GM12891 (cell line): ENCODE measurements at regions not wholly inside any gene's neighbourhood (a gene's known extent, or its start where the extent isn't known, plus 50 kb on each side); places are given as distances from the start of the nearest gene placed in this dataset.

Experiments used
- POLR2A ChIP-seq: IDR thresholded peaks from 2 replicates; pipeline ENCODE4 v1.6.1; 2011; ENCODE audit warnings: low read depth, low read length, control low read depth
- POLR2AphosphoS5 ChIP-seq: IDR thresholded peaks from 2 replicates; pipeline ENCODE4 v1.6.1; 2011; ENCODE audit warnings: low read depth, low read length, control low read depth

- no peak for TF ChIP-seq POLR2A
- no peak for TF ChIP-seq POLR2AphosphoS5
Measured at GRCh38 chr2:6656633-6657032, 209.1 kb downstream of the CMPK2 start.
